ENCODE measurements at regions not wholly inside any gene's neighbourhood (a gene's known extent, or its start where the extent isn't known, plus 50 kb on each side); places are given as distances from the start of the nearest gene placed in this dataset.
"Not testable (repeated sequence)": the region's sequence is repeated elsewhere in the genome, so short reads cannot be mapped to it uniquely, and the experiment has no call there.

DNA sequence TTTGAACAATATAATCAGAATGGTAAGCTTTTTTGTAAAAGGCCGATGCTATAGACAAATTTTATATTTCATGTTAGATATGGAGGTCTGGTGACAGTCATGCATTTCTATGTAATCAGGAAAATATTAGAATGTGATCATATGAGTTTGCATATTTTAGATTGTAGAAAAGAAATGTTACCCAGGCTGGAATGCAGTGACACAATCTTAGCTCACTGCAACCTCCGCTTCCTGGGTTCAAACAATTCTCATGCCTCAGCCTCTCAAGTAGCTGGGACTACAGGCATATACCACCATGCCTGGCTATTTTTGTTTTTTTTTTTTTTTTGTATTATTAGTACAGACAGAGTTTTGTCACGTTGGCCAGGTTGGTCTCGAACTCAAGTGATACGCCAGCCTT is 152.0 kb downstream of the LMLN start:
- intact Hi-C loops (cut with micrococcal nuclease) = no loop called here
- no peak overlapping the region for H3K9ac ChIP-seq (ENCODE audit: low read length)
- H3K9me3 ChIP-seq (ENCODE audit: control extremely low read depth in 1 of 3, control insufficient read depth in 2 of 3, insufficient read depth in 1 of 3, low read length in 2 of 3) = peaks cover 3 to 22% (median 4%) of the 10 kb centered on the region in 3 donors
- Mint-ChIP-seq H3K9me3 (ENCODE audit: insufficient read depth) (peaks cover 7% of the 10 kb centered on the region), H3K27ac (no peak overlapping the region), H3K4me3 (no peak overlapping the region), H3K27me3 (peaks cover 55% of the 10 kb centered on the region), H3K4me1 (peaks cover 10% of the 10 kb centered on the region)
- no peak for DNase-seq
- no peaks in the 10 kb centered on the region for H3K36me3 ChIP-seq (replicated peaks in 1 of 2; ENCODE audit: control extremely low read depth in 1 of 2, control insufficient read depth in 1 of 2, extremely low read depth in 1 of 2, insufficient read depth in 2 of 2, low read length in 1 of 2)
- peaks cover 5 to 12% of the 10 kb centered on the region in 2 donors for H3K4me1 ChIP-seq (ENCODE audit: control insufficient read depth in 2 of 2, insufficient read depth in 2 of 2, low read length in 2 of 2)
- WGBS (ENCODE audit: insufficient coverage) = no CpG with 5 or more reads among the region's 5 CpGs
- no peak overlapping the region for H2AFZ ChIP-seq (ENCODE audit: insufficient read depth, low read depth, low read length, poor library complexity, severe bottlenecking)
- H3K27ac ChIP-seq (ENCODE audit: low read length in 2 of 2) = no peak overlapping the region
- no peak overlapping the region for H3K4me2 ChIP-seq (replicated peaks; ENCODE audit: low read depth, low read length, poor library complexity, severe bottlenecking)
- H3K79me2 ChIP-seq (ENCODE audit: control insufficient read depth, insufficient read depth, low read length) = no peaks in the 10 kb centered on the region
- H3K4me3 ChIP-seq (ENCODE audit: control extremely low read depth in 1 of 5, extremely low read depth in 1 of 5, insufficient read depth in 1 of 5, low read depth in 2 of 5, low read length in 4 of 5) = no peak overlapping the region
- CTCF ChIA-PET = interaction anchor here (1.0 kb wide), 1 partner anchor 61 kb away, joined by 3 read pairs; no protein-coding TSS in a partner anchor
- no peak for TF ChIP-seq EZH2 (IDR thresholded peaks at IDR 0.05; ENCODE audit: borderline replicate concordance, insufficient read depth, low read depth, low read length, poor library complexity, severe bottlenecking)
- TF ChIP-seq, protein P1, sequence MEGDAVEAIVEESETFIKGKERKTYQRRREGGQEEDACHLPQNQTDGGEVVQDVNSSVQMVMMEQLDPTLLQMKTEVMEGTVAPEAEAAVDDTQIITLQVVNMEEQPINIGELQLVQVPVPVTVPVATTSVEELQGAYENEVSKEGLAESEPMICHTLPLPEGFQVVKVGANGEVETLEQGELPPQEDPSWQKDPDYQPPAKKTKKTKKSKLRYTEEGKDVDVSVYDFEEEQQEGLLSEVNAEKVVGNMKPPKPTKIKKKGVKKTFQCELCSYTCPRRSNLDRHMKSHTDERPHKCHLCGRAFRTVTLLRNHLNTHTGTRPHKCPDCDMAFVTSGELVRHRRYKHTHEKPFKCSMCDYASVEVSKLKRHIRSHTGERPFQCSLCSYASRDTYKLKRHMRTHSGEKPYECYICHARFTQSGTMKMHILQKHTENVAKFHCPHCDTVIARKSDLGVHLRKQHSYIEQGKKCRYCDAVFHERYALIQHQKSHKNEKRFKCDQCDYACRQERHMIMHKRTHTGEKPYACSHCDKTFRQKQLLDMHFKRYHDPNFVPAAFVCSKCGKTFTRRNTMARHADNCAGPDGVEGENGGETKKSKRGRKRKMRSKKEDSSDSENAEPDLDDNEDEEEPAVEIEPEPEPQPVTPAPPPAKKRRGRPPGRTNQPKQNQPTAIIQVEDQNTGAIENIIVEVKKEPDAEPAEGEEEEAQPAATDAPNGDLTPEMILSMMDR (IDR thresholded peaks at IDR 0.05) = no peak
- ATAC-seq (ENCODE audit: low read depth) = no peak
- peaks cover 1 to 55% (median 29%) of the 10 kb centered on the region in 4 experiments for H3K27me3 ChIP-seq (replicated peaks in 1 of 4; ENCODE audit: control extremely low read depth in 1 of 4, control insufficient read depth in 3 of 4, insufficient read depth in 4 of 4, low read length in 3 of 4)
- POLR2A ChIA-PET = no interaction called here
- no peaks in the 10 kb centered on the region for H4K20me1 ChIP-seq (ENCODE audit: control insufficient read depth, insufficient read depth, low read length, poor library complexity, severe bottlenecking)

DNA sequence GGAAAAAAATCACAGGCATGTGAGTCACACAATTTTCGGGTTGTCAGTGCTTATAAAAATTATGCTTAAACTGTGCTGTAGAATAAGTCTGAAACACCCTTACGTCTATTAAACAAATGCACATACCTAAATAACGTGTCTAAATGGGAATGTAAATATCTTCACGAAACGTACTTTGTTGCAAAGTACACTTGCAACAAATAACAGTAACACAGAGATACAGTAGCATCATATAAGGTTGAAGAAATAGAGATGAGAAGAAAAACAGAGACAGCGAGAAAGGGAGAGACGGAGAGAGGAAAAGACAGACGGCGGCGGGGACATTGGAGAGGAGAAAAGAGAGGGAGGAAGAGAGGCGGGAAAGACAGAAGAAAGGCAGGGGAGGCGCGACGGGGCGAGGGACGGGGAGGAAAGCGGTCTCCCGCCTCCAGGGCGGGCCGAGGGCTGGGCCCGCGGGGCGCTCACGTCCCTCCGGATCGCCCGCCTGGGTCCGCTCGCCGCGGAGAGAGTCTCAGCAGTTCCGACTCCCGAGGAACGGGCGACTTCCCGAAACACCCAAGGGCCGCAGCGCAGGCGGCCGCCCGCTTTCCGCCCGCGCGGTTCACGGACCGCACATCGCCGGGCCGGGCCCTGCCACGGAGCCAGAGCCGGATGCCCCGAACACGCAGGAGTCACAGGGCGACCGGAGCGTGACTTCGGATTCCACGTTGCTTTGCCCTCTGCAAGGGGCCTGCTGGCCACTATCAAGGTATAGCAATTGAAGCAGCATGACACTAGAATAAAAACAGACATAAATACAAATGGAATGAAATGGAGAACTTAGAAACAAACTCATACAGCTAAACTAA is 153.4 kb downstream of the LMLN start:
- Histone ChIP-seq H3K4me1 (ENCODE audit: control insufficient read depth in 2 of 2, insufficient read depth in 2 of 2, low read length in 2 of 2) (peaks cover 5 to 12% of the 10 kb centered on the region in 2 donors), H3K36me3 (replicated peaks in 1 of 2; ENCODE audit: control extremely low read depth in 1 of 2, control insufficient read depth in 1 of 2, extremely low read depth in 1 of 2, insufficient read depth in 2 of 2, low read length in 1 of 2) (no peaks in the 10 kb centered on the region), H3K79me2 (ENCODE audit: control insufficient read depth, insufficient read depth, low read length) (no peaks in the 10 kb centered on the region), H4K20me1 (ENCODE audit: control insufficient read depth, insufficient read depth, low read length, poor library complexity, severe bottlenecking) (no peaks in the 10 kb centered on the region), H3K9ac (ENCODE audit: low read length) (no peak overlapping the region), H3K4me2 (replicated peaks; ENCODE audit: low read depth, low read length, poor library complexity, severe bottlenecking) (peak overlapping the region; percentile 54), H2AFZ (ENCODE audit: insufficient read depth, low read depth, low read length, poor library complexity, severe bottlenecking) (peak overlapping the region; percentile 26), H3K27ac (ENCODE audit: low read length in 2 of 2) (no peak overlapping the region), H3K4me3 (ENCODE audit: control extremely low read depth in 1 of 5, extremely low read depth in 1 of 5, insufficient read depth in 1 of 5, low read depth in 2 of 5, low read length in 4 of 5) (peak overlapping the region in 3 of 5 experiments; percentile 3 to 12 (median 12)), H3K27me3 (replicated peaks in 1 of 4; ENCODE audit: control extremely low read depth in 1 of 4, control insufficient read depth in 3 of 4, insufficient read depth in 4 of 4, low read length in 3 of 4) (peaks cover 1 to 55% (median 29%) of the 10 kb centered on the region in 4 experiments), H3K9me3 (ENCODE audit: control extremely low read depth in 1 of 3, control insufficient read depth in 2 of 3, insufficient read depth in 1 of 3, low read length in 2 of 3) (peaks cover 3 to 22% (median 4%) of the 10 kb centered on the region in 3 donors)
- POLR2A ChIA-PET = no interaction called here
- Mint-ChIP-seq H3K9me3 (ENCODE audit: insufficient read depth) (peaks cover 5% of the 10 kb centered on the region), H3K27ac (no peak overlapping the region), H3K4me3 (peak overlapping the region; percentile 66), H3K27me3 (peaks cover 58% of the 10 kb centered on the region), H3K4me1 (peaks cover 10% of the 10 kb centered on the region)
- TF ChIP-seq EZH2 (IDR thresholded peaks at IDR 0.05; ENCODE audit: borderline replicate concordance, insufficient read depth, low read depth, low read length, poor library complexity, severe bottlenecking) = peak; percentile 49
- TF ChIP-seq, protein P1 (IDR thresholded peaks at IDR 0.05) = no peak
- ATAC-seq (ENCODE audit: low read depth) = no peak
- peak; percentile 44 for DNase-seq
- WGBS (ENCODE audit: insufficient coverage) = 5% methylated on average over 49 of the region's 59 CpGs
- intact Hi-C loops (cut with micrococcal nuclease) = no loop called here
- CTCF ChIA-PET = no interaction called here

- Histone ChIP-seq H3K4me1 (ENCODE audit: control insufficient read depth in 2 of 2, insufficient read depth in 2 of 2, low read length in 2 of 2) (peaks cover 5 to 12% of the 10 kb centered on the region in 2 donors), H3K27me3 (replicated peaks in 1 of 4; ENCODE audit: control extremely low read depth in 1 of 4, control insufficient read depth in 3 of 4, insufficient read depth in 4 of 4, low read length in 3 of 4) (peaks cover 1 to 49% (median 28%) of the 10 kb centered on the region in 4 experiments), H3K9me3 (ENCODE audit: control extremely low read depth in 1 of 3, control insufficient read depth in 2 of 3, insufficient read depth in 1 of 3, low read length in 2 of 3) (peaks cover 3 to 19% (median 4%) of the 10 kb centered on the region in 3 donors)
- H3K27ac Mint-ChIP-seq; H3K79me2 ChIP-seq (ENCODE audit: control insufficient read depth, insufficient read depth, low read length); H3K9me3 Mint-ChIP-seq (ENCODE audit: insufficient read depth); CTCF ChIA-PET; H3K9ac ChIP-seq (ENCODE audit: low read length); DNase-seq; ATAC-seq (ENCODE audit: low read depth); H3K4me2 ChIP-seq (replicated peaks; ENCODE audit: low read depth, low read length, poor library complexity, severe bottlenecking); H2AFZ ChIP-seq (ENCODE audit: insufficient read depth, low read depth, low read length, poor library complexity, severe bottlenecking); H3K27ac ChIP-seq (ENCODE audit: low read length in 2 of 2); POLR2A ChIA-PET; H3K36me3 ChIP-seq (replicated peaks in 1 of 2; ENCODE audit: control extremely low read depth in 1 of 2, control insufficient read depth in 1 of 2, extremely low read depth in 1 of 2, insufficient read depth in 2 of 2, low read length in 1 of 2); H3K4me3 ChIP-seq (ENCODE audit: control extremely low read depth in 1 of 5, extremely low read depth in 1 of 5, insufficient read depth in 1 of 5, low read depth in 2 of 5, low read length in 4 of 5); H3K4me3 Mint-ChIP-seq; H4K20me1 ChIP-seq (ENCODE audit: control insufficient read depth, insufficient read depth, low read length, poor library complexity, severe bottlenecking); intact Hi-C loops (cut with micrococcal nuclease): not testable (repeated sequence)
- peaks cover 10% of the 10 kb centered on the region for H3K4me1 Mint-ChIP-seq
- H3K27me3 Mint-ChIP-seq = peaks cover 62% of the 10 kb centered on the region
- 91% methylated on average over 4 of the region's 7 CpGs for WGBS (ENCODE audit: insufficient coverage)
Measured at GRCh38 chr3:198114516-198114915, 154.5 kb downstream of the LMLN start.

All from B cell (primary cell).